NCI-H345 treated with DMSO at 0.1 percent for 48 hours (cell line): ENCODE measurements at regions not wholly inside any gene's neighbourhood (a gene's known extent, or its start where the extent isn't known, plus 50 kb on each side); places are given as distances from the start of the nearest gene placed in this dataset.
"Not testable (repeated sequence)": the region's sequence is repeated elsewhere in the genome, so short reads cannot be mapped to it uniquely, and the experiment has no call there.

ENCODE experiments used
- DNase-seq: peaks from one replicate; lab custom pipeline; 2025; ENCODE audit not compliant: unreplicated experiment; lab: John Stamatoyannopoulos, UW

DNA sequence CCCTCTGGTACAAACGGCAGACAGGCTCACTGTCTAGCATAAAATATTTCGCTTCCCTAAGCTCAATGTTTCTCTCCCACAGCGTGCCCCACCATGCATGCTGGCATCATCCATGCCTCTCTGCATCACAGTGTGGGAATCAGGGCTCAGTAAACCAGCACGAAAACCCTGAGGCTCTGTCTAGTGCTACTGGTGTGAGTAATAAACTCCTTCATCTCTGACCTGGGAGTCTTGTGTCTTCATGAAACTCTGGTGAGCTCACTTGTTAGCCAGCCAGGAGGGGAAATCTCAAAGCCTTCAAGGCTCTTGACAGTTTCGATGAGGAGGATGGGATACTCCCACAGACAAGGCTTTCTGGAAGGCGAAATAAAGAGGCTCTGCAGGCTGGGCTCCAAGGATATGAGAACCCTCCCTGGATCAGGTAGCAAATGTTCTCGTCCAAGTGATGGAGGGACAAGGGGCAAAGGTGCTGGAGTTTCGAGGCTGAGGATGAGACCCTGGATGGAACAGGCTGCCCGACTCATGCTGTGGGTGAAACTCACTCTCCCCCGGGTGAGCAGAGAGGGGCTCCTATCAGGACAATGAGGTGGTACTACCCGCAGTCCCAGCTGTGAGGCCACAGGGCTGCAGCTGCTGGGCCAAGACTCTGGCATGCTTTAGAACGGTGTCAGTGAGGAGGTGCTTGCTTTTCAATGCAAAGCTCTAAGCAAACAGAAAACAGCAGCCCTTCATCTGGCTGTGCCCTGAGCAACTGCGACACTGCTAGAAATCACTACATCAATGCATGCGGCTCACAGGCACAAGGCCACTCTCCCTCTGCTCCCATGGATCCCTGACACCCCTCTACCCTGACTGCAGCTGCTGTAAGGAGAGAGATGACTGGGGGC lies 69.3 kb downstream of the SHANK2 start:
- peak; percentile 72 for DNase-seq

DNA sequence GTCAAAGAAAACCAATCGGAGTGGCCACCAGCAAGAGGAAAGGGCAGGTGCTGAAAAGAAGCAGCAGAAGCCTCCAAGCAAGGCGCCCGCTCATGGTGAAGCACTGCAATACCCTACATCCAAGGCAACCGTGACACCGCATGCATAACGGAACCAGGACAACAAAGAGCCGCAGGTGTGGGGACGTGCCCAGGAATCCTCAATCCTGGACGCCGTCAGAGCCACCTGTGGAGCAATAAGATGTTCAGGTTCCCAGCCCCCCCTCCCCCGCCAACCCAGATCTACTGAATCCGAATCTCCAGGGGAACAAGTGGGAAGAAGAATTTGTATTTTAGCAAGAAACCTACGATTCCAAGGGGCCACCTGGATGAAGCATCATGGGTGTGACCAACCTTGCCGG lies 70.8 kb downstream of the SHANK2 start:
- no peak for DNase-seq

DNA sequence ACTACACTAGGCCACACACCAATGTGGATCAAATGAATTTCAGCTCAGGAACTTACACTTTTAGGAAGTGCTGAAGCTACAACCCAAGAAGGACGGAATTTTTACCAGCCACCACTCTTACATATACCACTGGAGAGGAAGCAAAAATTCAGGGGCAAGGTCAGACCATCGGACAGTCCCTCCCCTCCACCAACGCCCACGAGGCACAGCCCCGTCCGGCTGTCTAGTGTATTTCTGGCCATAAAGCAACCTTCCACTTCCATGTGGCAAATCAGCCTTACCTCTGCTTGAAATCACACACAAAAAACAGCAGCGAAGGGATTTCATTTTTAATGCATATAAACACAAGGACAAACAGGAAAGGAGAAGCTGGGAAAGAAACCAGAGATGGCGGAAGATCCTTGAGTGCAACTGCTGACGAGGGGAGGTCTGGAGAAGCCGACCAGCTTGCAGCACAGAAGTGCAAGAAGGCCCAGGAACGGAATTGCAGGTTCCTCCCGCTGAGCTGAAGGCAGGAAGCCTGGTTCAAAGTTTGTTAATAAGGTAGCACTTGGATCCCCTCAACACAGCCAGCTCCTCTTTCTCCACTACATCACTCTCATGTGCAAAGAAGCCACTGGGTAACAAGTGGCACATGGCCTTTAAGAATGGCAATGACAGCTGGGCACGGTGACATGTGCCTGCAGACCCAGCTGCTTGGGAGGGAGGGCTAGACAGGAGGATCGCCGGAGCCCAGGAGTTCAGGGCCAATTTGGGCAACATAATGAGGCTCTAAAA lies 71.5 kb downstream of the SHANK2 start:
- no peak for DNase-seq

DNA sequence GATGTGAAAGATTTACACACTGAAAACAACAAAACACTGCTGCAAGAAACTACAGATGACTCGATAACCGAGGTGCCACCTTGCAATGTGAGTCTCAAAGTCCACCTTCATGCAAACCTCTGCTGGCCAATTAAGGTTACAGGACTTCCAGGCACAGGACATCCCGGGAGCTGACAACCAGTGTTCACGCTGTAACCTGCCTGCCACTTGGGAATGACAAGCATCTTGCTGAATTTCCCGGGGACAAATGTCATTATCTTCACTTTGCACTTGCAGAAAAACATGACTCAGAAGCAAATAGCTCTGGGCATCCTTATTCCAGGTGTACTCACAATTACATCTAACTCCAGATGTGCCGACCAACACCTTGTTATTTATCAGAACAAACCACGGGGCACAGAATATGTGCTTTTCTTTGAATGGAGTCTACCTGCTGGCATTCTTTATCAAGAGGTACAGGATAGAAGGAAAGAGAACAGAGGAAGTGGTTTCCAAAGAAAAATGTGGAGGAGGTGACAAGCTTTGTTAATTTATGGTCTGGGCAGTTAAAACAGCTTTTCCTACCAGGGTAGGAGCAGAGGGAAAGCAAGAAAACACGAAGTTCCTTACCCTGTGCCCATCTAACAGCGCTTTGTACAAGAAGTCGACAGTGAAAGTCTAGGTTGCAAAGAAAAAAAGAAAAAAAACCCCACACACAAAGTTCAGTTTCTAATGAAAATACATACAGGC lies 72.3 kb downstream of the SHANK2 start:
- DNase-seq = no peak

DNA sequence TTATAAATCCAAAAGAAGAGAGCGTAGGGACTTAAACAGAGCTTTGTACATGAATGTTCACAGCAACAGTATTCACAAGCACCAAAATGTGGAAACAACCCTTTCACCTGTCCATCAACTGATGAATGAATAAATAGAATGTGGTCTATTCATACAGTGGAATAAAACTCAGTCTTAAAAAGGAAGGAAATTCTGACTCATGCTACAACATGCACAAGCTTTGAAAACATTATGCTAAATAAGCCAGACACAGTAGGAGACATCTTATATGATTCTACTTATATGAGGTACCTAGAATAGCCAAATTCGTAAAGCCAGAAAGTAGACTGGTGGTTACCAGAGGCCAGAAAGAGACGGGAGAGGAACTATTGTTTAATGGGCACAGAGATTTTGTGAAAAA lies 74.3 kb downstream of the SHANK2 start:
- DNase-seq = no peak

DNA sequence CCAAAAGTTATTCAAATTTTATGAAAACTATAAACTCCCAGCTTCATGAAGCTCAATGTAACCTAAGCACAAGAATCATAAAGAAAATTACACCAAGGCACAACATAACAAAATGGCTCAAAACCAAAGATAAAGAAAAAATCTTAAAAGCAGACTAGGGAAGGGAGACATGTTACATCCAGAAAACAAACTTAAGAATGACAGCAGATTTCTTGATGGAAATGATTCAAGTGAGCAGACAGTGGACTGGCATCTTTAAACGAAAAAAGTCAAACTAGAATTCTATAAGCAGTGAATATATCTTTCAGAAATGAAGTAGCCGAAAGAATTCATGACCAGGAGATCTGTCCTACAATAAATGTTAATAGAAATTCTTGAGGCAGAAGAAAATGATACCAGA lies 75.6 kb downstream of the SHANK2 start:
- no peak for DNase-seq

DNA sequence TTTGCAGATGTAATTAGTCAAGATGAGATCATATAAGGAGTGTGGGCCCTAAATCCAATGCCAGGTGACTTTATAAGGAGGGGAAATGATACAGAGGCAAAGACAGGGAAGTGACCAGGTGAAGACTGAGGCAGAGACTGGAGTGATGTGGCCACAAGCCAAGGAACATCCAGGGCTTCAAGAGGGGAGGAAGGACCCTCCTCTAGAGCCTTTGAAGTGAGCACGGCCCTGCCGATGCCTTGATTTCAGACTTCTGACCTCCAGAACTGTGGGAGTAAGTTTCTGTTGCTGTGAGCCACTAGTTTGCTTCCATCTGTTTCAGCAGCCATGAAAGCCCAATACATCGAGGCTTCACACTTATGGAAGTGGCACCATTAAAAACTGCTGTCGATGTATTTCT lies 78.7 kb downstream of the SHANK2 start:
- no peak for DNase-seq

DNA sequence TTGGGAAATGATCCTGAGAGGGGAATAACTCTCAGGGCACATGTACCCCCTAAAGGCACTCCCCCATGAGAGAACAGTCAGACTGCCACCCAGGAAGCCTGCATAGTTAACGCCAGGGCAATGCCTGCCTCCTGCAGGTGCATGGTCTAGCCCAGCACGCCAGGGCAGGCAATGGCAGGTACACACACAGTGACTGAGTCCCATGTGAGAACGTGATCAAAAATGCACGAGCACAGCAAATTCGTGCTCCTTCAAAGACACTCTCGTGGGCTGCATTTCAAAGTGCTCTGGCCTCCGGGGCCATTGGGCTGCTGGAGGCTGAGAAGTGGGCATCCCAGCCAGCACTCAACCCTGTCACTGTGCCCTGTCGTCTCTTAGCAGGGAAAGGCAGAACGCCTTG lies 79.7 kb downstream of the SHANK2 start:
- no peak for DNase-seq

DNA sequence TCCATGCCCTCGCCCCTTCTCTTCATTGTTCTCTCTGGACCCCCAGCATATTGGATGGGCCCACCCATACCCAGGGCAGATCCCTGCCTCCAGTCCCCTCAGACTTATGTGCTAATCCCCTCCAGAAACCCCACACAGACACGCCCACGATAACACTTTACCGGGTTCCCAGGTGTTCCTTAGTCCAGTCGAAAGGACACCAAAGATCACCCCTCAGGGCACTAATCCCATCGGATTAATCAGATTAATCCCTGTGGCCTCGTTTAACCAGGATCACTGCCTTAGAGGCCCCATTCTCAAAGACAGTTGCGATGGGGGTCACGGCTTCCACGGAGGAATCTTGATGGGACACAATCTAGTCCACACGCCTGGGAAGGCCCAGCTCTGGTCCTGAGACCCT lies 80.8 kb downstream of the SHANK2 start:
- DNase-seq = no peak

DNA sequence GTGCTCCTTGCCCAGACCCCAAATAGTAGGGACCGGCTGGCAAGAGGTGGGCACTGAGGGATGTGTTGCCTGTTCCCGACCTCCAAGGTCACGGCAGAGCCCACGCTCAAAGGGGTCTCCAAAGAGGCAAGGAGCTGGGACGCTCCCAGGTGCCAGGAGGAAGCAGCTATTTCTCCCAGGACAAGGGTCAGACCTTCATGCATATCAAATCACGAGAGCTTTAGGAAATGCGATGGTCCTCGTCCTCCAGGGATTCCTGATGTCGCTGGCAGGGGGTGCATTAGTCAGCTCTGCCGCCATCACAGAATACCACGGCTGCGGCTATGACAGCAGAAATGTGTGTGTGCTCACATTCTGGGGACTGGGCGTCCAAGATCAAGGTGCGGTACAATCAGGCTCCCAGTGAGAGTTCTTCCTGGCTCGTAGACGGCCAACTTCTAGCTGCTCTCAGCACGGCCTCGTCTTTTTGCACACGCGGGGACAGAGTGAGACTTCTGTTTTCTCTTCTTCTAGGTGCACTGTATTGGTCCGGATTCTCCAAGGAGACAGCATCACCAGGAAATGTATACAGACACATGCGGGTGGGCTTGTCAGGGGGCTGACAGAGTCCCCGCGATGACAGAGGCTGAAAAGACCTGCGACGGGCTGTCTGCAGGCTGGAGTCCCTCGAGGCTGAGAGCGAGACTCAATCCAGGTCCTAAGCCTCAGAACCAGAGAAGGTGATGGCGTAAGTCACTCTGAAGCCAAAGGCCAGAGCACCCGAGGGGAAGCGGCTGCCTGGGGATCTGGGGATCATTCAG lies 81.6 kb downstream of the SHANK2 start:
- DNase-seq = no peak

DNA sequence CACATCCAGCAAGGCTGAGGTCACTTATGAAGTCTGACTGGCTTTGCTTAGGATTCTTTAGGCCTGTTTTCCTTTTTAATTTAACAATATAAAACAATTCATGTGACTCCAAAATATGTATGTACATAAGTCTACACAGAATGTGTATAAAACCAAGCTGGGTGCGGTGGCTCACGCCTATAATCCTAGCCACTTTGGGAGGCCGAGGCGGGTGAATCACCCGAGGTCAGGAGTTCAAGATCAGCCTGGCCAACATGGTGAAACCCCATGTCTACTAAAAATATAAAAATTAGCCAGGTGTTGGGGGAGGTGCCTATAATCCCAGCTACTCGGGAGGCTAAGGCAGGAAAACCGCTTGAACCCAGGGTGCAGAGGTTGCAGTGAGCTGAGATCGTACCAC lies 83.1 kb downstream of the SHANK2 start:
- DNase-seq = no peak

DNA sequence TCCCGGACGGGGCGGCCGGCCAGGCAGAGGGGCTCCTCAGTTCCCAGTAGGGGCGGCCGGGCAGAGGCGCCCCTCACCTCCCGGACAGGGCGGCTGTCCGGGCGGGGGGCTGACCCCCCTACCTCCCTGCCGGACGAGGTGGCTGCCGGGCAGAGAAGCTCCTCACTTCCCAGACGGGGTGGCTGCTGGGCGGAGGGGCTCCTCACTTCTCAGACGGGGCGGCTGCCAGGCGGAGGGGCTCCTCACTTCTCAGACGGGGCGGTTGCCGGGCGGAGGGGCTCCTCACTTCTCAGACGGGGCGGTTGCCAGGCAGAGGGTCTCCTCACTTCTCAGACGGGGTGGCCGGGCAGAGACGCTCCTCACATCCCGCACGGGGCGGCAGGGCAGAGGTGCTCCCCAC lies 84.6 kb downstream of the SHANK2 start:
- DNase-seq = not testable (repeated sequence)

DNA sequence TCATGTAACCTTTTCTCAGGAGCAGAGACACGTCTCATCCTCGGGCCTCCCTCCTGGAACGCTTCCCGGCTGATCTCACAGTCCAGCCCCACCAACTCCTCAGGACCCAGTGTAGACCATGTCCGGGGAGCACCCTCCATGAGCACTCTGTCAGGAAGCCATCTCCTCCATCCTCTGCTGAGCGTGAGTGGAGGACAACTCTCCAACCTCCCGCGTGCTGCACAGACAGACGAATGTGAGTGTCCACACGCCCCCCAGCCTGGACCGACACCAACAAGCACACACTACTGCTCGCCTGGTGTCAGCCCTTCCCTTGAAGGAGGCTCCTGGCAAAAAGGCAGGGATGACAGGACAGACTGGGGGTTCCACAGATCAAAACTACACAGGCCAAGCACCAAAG lies 86.6 kb downstream of the SHANK2 start:
- DNase-seq = no peak

DNA sequence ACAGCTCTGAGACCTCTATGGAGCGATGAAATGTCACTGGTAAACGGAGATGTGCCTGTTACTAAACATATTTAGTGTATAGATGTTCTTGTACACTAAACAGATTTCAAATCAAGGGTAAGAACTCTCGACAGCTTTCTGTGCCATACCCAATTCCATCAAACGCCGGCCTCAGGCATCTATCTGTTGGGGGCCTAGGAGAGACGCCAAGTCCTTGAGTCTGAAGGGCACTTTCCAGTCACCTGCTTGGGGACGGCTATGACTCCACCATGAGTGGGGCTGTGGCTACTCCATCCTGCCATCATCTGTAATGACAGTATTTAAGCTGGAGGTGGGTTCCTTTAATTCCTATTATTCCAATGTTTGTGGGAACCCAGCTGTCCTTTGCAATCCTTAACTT lies 87.8 kb downstream of the SHANK2 start:
- no peak for DNase-seq

DNA sequence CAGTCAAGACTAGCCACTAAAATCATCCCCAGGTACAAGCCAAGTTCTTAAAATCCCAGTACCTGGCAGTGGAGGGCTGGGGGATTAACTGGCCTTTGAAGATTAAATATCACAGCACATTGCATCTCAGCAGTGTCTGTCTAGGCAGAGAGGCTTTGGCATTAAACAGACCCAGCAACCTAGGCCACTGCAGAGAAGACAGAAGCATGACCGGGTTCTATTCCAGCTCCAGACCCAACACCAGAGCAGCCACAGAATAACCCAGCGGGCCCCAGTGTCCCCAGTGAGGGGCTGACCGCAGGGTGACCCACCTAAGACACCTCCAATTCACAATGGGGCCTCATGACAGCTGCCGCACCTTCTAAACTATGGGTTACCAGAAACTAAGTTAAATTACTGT lies 88.2 kb downstream of the SHANK2 start:
- DNase-seq = no peak

DNA sequence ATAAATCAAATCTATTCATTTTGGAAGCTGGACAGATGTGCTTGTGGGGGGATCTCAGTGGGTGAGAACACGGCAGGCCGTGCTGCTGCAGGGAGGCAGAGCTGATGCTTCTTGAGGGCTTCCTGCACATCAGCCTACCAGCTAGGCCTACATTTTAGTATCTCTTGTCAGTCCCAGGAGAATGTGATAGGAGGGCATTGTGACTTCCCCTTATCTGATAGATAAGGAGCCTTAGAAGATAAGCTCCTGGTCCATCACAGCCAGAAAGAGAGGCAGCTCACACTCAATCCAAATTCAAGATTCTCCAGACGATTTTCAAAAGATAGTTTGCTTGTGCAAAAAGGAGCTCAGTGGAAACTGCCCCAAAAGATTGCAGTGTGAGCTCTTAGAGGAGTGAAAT lies 89.0 kb downstream of the SHANK2 start:
- no peak for DNase-seq

DNA sequence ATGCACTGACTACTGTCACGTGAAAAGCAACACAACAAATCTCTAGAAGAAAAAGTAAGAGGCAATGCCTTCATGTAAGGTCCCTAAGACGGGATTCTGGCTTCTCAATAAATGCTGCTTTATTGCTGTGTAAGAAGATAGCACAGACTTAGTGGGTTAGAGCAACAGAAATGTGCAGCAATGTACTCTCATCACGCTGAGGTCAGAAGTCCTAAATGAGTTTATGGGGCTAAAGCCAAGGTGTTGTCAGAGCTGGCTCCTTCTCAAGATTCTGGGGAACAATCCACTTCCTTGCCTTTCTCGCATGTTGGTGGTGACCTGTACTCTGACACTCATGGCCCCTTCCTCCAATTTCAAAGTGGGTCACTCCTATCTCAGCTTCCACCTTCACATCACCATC lies 93.4 kb downstream of the SHANK2 start:
- no peak for DNase-seq

DNA sequence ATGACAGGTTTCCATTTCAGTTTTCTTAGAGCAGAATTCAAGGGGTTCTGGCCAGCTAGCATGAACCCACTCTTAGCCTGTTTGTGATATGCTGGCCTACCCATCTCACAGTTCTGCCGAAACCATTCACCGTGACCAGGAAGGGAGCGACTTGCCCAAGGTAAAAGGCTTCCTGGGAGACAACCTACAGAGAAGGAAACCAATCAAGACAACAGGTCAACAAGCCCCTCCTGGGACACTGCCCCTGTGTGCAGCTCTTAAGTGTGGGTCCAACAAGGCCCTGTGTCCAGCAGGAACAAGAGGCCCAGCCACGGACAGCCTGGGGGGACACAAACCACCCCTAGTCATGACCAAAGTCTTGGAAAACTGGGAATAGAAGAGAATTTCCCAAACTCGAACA lies 94.7 kb downstream of the SHANK2 start:
- not testable (repeated sequence) for DNase-seq

DNA sequence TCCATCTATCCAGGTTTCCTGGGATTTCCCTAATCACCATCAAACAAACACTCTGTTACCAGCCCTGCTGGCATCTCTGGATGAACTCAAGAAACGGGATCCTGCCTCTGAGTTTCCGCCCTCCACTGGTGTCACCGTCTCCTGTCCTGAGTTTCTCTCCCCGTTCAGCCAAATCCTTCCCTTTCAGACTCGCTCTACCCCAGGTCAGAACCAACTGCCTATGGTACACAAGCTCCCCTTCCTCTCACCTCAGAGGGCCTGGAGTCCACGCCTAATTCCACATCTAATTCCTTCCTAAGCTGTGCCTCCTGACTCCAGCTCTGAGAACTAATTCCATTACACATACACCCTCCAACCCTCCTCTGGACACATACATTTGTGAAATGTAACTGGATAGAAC lies 96.1 kb downstream of the SHANK2 start:
- DNase-seq = no peak

DNA sequence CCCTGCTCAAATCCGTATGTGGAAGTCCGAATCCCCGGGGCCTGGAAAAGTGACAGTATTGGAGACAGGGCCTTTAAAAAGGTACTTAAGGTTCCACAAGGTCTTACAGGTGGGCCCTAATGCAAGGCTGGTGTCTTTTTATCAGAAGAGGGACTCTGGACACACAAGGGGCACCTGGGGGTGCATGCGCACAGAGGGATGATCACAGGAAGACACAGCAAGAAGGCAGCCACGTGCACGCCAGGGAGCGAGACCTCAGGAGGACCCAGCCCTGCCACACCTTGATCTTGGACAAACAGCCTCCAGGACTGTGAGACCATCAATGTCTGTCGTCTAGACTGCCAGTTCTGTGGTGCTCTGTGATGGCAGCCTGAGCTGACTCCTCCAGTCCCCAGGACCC lies 96.5 kb downstream of the SHANK2 start:
- no peak for DNase-seq

DNA sequence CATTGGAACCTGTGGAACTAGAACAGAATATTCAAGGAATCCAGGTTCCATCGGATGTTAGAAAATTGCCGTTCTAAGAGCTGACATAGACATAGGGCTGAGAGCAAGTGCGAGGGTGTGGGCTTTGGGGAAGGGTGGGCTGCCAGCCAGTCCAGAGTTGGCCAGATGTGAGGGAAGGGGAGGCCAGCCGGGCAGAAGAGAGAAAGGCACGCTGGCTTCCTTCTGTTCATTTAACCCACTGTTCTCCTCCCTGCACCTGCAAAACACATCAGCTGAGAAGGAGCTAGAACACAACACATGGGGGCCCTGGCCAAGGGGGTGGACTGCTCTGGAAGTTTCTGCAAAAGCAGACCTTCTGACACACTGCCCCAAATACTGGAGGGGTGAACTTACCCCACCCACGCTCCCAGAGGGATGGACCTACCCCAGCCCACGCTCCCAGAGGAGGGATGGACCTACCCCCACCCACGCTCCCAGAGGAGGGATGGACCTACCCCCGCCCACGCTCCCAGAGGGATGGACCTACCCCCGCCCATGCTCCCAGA lies 98.0 kb downstream of the SHANK2 start:
- DNase-seq = no peak
